Ishikawa (cell line): ENCODE measurements at regions not wholly inside any gene's neighbourhood (a gene's known extent, or its start where the extent isn't known, plus 50 kb on each side); places are given as distances from the start of the nearest gene placed in this dataset.

Experiments used
- CEBPB ChIP-seq: IDR thresholded peaks from 2 replicates; pipeline ENCODE4 v1.6.1; 2012
- EGR1 ChIP-seq: IDR thresholded peaks from 2 replicates; pipeline ENCODE4 v1.6.1; 2012
- EP300 ChIP-seq: IDR thresholded peaks from 2 replicates; pipeline ENCODE4 v1.6.1; 2012; ENCODE audit warnings: borderline replicate concordance
- FOXM1 ChIP-seq: IDR thresholded peaks from 2 replicates; pipeline ENCODE4 v1.6.1; 2012; ENCODE audit warnings: low read depth, borderline replicate concordance
- NFIC ChIP-seq: IDR thresholded peaks from 2 replicates; pipeline ENCODE4 v1.6.1; 2012
- RAD21 ChIP-seq: IDR thresholded peaks from 2 replicates; pipeline ENCODE4 v1.6.1; 2012; ENCODE audit warnings: low read depth
- TAF1 ChIP-seq: IDR thresholded peaks from 2 replicates; pipeline ENCODE4 v1.6.1; 2012; ENCODE audit warnings: low read depth, mild to moderate bottlenecking
- TCF12 ChIP-seq: IDR thresholded peaks from 2 replicates; pipeline ENCODE4 v1.6.1; 2012; ENCODE audit warnings: low read depth
- TEAD4 ChIP-seq: IDR thresholded peaks from 2 replicates; pipeline ENCODE4 v1.6.1; 2012
- YY1 ChIP-seq: IDR thresholded peaks from 2 replicates; pipeline ENCODE4 v1.6.1; 2012; ENCODE audit warnings: low read depth
- ZBTB7A ChIP-seq: IDR thresholded peaks from 2 replicates; pipeline ENCODE4 v1.6.1; 2012; ENCODE audit warnings: low read depth
- TF ChIP-seq, protein P1 (sequence below): IDR thresholded peaks from 2 replicates; pipeline ENCODE4 v1.6.1; 2012
- TF ChIP-seq, protein P2 (sequence below): IDR thresholded peaks from 2 replicates; pipeline ENCODE4 v1.6.1; 2012
- TF ChIP-seq, protein P3 (sequence below): IDR thresholded peaks from 2 replicates; pipeline ENCODE4 v1.6.1; 2012; ENCODE audit warnings: low read depth, mild to moderate bottlenecking

DNA sequence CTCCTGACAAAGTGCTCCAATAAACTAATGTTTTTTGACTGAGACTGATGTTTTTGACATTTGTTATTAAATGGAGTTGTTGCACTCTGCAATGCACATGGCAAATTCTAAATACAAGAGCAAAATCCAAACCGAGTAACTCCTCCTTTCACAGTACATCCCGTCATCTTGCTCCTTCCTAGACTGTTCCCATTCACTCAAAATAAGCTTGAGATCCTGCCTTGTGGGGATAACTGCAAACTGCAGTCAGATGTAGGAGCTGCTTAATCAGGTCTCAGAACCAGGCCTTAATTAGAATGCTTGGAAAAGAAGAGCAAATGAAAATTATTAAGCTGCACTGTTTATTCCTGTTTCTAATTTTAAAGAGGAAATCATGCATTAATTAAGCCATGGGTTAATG is 134.8 kb upstream of the SPRY2 start:
- TF ChIP-seq NFIC (no peak), EGR1 (no peak), EP300 (no peak), TCF12 (no peak), TEAD4 (no peak), RAD21 (no peak), CEBPB (no peak), YY1 (no peak), FOXM1 (no peak), ZBTB7A (no peak), TAF1 (no peak)
- TF ChIP-seq, protein P1, sequence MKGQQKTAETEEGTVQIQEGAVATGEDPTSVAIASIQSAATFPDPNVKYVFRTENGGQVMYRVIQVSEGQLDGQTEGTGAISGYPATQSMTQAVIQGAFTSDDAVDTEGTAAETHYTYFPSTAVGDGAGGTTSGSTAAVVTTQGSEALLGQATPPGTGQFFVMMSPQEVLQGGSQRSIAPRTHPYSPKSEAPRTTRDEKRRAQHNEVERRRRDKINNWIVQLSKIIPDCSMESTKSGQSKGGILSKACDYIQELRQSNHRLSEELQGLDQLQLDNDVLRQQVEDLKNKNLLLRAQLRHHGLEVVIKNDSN = no peak
- TF ChIP-seq, protein P2, sequence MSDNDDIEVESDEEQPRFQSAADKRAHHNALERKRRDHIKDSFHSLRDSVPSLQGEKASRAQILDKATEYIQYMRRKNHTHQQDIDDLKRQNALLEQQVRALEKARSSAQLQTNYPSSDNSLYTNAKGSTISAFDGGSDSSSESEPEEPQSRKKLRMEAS = no peak
- TF ChIP-seq, protein P3, sequence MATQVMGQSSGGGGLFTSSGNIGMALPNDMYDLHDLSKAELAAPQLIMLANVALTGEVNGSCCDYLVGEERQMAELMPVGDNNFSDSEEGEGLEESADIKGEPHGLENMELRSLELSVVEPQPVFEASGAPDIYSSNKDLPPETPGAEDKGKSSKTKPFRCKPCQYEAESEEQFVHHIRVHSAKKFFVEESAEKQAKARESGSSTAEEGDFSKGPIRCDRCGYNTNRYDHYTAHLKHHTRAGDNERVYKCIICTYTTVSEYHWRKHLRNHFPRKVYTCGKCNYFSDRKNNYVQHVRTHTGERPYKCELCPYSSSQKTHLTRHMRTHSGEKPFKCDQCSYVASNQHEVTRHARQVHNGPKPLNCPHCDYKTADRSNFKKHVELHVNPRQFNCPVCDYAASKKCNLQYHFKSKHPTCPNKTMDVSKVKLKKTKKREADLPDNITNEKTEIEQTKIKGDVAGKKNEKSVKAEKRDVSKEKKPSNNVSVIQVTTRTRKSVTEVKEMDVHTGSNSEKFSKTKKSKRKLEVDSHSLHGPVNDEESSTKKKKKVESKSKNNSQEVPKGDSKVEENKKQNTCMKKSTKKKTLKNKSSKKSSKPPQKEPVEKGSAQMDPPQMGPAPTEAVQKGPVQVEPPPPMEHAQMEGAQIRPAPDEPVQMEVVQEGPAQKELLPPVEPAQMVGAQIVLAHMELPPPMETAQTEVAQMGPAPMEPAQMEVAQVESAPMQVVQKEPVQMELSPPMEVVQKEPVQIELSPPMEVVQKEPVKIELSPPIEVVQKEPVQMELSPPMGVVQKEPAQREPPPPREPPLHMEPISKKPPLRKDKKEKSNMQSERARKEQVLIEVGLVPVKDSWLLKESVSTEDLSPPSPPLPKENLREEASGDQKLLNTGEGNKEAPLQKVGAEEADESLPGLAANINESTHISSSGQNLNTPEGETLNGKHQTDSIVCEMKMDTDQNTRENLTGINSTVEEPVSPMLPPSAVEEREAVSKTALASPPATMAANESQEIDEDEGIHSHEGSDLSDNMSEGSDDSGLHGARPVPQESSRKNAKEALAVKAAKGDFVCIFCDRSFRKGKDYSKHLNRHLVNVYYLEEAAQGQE = no peak
